GM18873 (cell line): ENCODE measurements at regions not wholly inside any gene's neighbourhood (a gene's known extent, or its start where the extent isn't known, plus 50 kb on each side); places are given as distances from the start of the nearest gene placed in this dataset.

Source experiments
- ATAC-seq: cut with Tn5 transposase; IDR thresholded peaks from one replicate; pipeline ENCODE4 v1.9.1; 2021; ENCODE audit warnings: mild to moderate bottlenecking, moderate library complexity, moderate number of reproducible peaks; ENCODE audit not compliant: unreplicated experiment, low FRiP score

GRCh38 chr12:41983394-41983793 is 161.3 kb downstream of the GXYLT1 start:
- no peak for ATAC-seq

- no peak for ATAC-seq
These were observed 162.9 kb downstream of the GXYLT1 start for GRCh38 chr12:41981758-41982157.

GRCh38 chr12:41981013-41981412 is 163.7 kb downstream of the GXYLT1 start:
- no peak for ATAC-seq

GRCh38 chr12:41980390-41980789 is 164.3 kb downstream of the GXYLT1 start:
- no peak for ATAC-seq

- no peak for ATAC-seq
These were observed 165.1 kb downstream of the GXYLT1 start for GRCh38 chr12:41979574-41979973.

- no peak for ATAC-seq
These were observed 172.1 kb downstream of the GXYLT1 start for GRCh38 chr12:41972598-41972997.

GRCh38 chr12:41972196-41972595 is 172.5 kb downstream of the GXYLT1 start:
- no peak for ATAC-seq

GRCh38 chr12:41970744-41971143 is 173.9 kb downstream of the GXYLT1 start:
- ATAC-seq, result no peak

GRCh38 chr12:41968599-41968998 is 176.1 kb downstream of the GXYLT1 start:
- ATAC-seq, result no peak

GRCh38 chr12:41967668-41968500 is 176.8 kb downstream of the GXYLT1 start:
- no peak for ATAC-seq

- no peak for ATAC-seq
These were observed 177.8 kb downstream of the GXYLT1 start for GRCh38 chr12:41966916-41967315.

- no peak for ATAC-seq
These were observed 178.7 kb downstream of the GXYLT1 start for GRCh38 chr12:41966001-41966400.

- ATAC-seq, result no peak
These were observed 181.3 kb downstream of the GXYLT1 start for GRCh38 chr12:41963398-41963797.

- no peak for ATAC-seq
These were observed 182.5 kb downstream of the GXYLT1 start for GRCh38 chr12:41962171-41962572.

- ATAC-seq, result no peak
These were observed 185.4 kb downstream of the GXYLT1 start for GRCh38 chr12:41959271-41959670.

GRCh38 chr12:41956353-41956752 is 188.3 kb downstream of the GXYLT1 start:
- ATAC-seq, result no peak

GRCh38 chr12:41950455-41950854 is 194.2 kb downstream of the GXYLT1 start:
- ATAC-seq, result peak; percentile 60

- no peak for ATAC-seq
These were observed 198.6 kb downstream of the GXYLT1 start for GRCh38 chr12:41946106-41946505.

GRCh38 chr12:41944216-41944615 is 200.5 kb downstream of the GXYLT1 start:
- no peak for ATAC-seq

- no peak for ATAC-seq
These were observed 201.0 kb downstream of the GXYLT1 start for GRCh38 chr12:41943671-41944070.

- no peak for ATAC-seq
These were observed 202.3 kb downstream of the GXYLT1 start for GRCh38 chr12:41942354-41942753.

- no peak for ATAC-seq
These were observed 203.6 kb downstream of the GXYLT1 start for GRCh38 chr12:41941079-41941478.
